Testis (tissue), 2 donors: ENCODE measurements at regions not wholly inside any gene's neighbourhood (a gene's known extent, or its start where the extent isn't known, plus 50 kb on each side); places are given as distances from the start of the nearest gene placed in this dataset.

Source experiments
- POLR2A ChIP-seq: fragments of 450-650 bp; IDR thresholded peaks from one replicate; pipeline ENCODE4 v1.6.1; 2017; ENCODE audit warnings: antibody characterized with exemption, mild to moderate bottlenecking, moderate library complexity
- TF ChIP-seq, protein P1 (sequence below), 3 experiments: fragments of 450-650 bp in 2 of 3; fragments of 200-600 bp in 1 of 3; sonication (generic) in 1 of 3; IDR thresholded peaks; one replicate each; pipeline ENCODE4 v1.5.1; 2016 to 2019; ENCODE audit warnings: antibody characterized with exemption in 3 of 3, mild to moderate bottlenecking in 2 of 3, moderate library complexity in 1 of 3

DNA sequence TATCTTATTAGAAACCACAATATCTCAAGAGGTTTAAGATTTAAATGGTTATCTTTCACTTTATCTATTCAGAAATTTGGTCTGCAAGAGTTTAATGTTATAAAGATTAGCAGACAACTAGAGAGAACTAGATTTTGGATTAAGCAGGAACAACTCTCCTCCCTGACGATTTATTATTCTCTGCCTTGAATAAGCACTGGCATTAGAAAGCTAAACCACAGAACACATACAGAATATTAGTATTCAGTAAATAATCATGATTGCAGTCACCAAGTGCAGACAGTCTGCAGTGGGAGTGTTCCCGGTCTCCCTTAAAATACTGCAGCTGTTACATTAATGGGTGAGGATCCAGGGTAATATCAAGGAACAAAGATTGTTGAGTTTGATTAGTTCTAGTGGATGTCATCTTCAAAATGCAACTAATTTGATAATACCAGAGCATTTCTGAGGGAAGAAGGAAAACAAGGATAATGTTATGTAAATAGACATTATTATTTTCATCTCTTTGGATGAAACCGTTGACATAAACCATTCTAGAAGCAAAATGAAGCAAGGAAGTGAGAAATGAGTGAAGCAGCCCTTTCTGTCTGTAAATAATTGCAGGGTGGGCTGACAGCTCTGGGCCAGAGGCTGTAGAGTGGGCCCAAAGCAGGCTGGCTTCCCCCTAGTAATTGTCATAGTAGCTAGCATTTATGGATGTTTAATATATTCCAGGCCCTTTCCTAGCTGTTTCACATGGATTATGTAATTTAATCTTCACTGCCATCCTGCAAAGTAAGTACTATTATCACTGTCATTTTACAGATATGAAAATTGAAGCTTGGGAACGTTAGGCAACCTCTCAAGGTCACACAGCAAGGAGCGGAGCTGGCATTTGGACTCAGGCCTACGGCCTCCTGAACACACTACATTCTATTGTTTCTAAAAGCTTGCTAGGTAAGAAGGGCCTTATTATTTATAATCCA is 79.4 kb downstream of the DYRK2 start:
- no peak for TF ChIP-seq POLR2A
- TF ChIP-seq, protein P1, sequence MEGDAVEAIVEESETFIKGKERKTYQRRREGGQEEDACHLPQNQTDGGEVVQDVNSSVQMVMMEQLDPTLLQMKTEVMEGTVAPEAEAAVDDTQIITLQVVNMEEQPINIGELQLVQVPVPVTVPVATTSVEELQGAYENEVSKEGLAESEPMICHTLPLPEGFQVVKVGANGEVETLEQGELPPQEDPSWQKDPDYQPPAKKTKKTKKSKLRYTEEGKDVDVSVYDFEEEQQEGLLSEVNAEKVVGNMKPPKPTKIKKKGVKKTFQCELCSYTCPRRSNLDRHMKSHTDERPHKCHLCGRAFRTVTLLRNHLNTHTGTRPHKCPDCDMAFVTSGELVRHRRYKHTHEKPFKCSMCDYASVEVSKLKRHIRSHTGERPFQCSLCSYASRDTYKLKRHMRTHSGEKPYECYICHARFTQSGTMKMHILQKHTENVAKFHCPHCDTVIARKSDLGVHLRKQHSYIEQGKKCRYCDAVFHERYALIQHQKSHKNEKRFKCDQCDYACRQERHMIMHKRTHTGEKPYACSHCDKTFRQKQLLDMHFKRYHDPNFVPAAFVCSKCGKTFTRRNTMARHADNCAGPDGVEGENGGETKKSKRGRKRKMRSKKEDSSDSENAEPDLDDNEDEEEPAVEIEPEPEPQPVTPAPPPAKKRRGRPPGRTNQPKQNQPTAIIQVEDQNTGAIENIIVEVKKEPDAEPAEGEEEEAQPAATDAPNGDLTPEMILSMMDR (IDR thresholded peaks at IDR 0.05), result no peak
